ENCODE measurements at regions not wholly inside any gene's neighbourhood (a gene's known extent, or its start where the extent isn't known, plus 50 kb on each side); places are given as distances from the start of the nearest gene placed in this dataset.

- H3K27me3 ChIP-seq (replicated peaks; ENCODE audit: insufficient read depth), result no peaks in the 10 kb centered on the region
- no peak overlapping the region for H2AFZ ChIP-seq
- WGBS, 2 experiments (ENCODE audit: low coverage in 1 of 2, low lambda C conversion rate in 2 of 2, missing lambda C conversion rate in 2 of 2), result 96 to 97% methylated on average over 6 of the region's 6 CpGs
- no peaks in the 10 kb centered on the region for H3K79me2 ChIP-seq (ENCODE audit: insufficient read depth)
- peaks cover 27% of the 10 kb centered on the region for H3K4me1 ChIP-seq (ENCODE audit: insufficient read depth)
- no peak overlapping the region for H3K27ac ChIP-seq
- H3K9ac ChIP-seq, result no peak overlapping the region
- DNase-seq, result no peak
- in situ Hi-C loops (cut with MboI), result no loop called here
- no peaks in the 10 kb centered on the region for H3K9me2 ChIP-seq (ENCODE audit: insufficient read depth)
- H4K20me1 ChIP-seq (ENCODE audit: insufficient read depth), result no peaks in the 10 kb centered on the region
- TF ChIP-seq EZH2phosphoT487 (IDR thresholded peaks at IDR 0.05; ENCODE audit: insufficient read depth, low read depth) (no peak), EZH2 (IDR thresholded peaks at IDR 0.05; ENCODE audit: insufficient read depth, poor library complexity, severe bottlenecking) (no peak)
- H3K4me3 ChIP-seq, result no peak overlapping the region
- no peaks in the 10 kb centered on the region for H3K9me3 ChIP-seq (ENCODE audit: low read depth)
- no peaks in the 10 kb centered on the region for H3K36me3 ChIP-seq (ENCODE audit: low read depth)
- H3K4me2 ChIP-seq (ENCODE audit: unreplicated experiment), result no peak overlapping the region
- peaks cover 11% of the 10 kb centered on the region; the same call in 1 of the 2 replicates for H3F3A ChIP-seq (ENCODE audit: insufficient read depth)
Observed at GRCh38 chr21:35573472-35574374, 486.6 kb downstream of the SETD4 start.

- Histone ChIP-seq H3F3A (ENCODE audit: insufficient read depth) (no peaks in the 10 kb centered on the region), H3K27ac (no peak overlapping the region), H3K79me2 (ENCODE audit: insufficient read depth) (no peaks in the 10 kb centered on the region), H2AFZ (no peak overlapping the region), H3K4me1 (ENCODE audit: insufficient read depth) (peaks cover 13% of the 10 kb centered on the region), H3K9ac (no peak overlapping the region), H3K9me2 (ENCODE audit: insufficient read depth) (no peaks in the 10 kb centered on the region), H3K27me3 (replicated peaks; ENCODE audit: insufficient read depth) (no peaks in the 10 kb centered on the region), H3K9me3 (ENCODE audit: low read depth) (no peaks in the 10 kb centered on the region), H3K36me3 (ENCODE audit: low read depth) (no peaks in the 10 kb centered on the region), H3K4me2 (ENCODE audit: unreplicated experiment) (no peak overlapping the region), H3K4me3 (no peak overlapping the region), H4K20me1 (ENCODE audit: insufficient read depth) (no peaks in the 10 kb centered on the region)
- in situ Hi-C loops (cut with MboI), result no loop called here
- WGBS, 2 experiments (ENCODE audit: low coverage in 1 of 2, low lambda C conversion rate in 2 of 2, missing lambda C conversion rate in 2 of 2), result 83 to 86% methylated on average over 7 of the region's 7 CpGs
- TF ChIP-seq EZH2phosphoT487 (IDR thresholded peaks at IDR 0.05; ENCODE audit: insufficient read depth, low read depth) (no peak), EZH2 (IDR thresholded peaks at IDR 0.05; ENCODE audit: insufficient read depth, poor library complexity, severe bottlenecking) (no peak)
- no peak for DNase-seq
Observed at GRCh38 chr21:35571910-35572309, 488.4 kb downstream of the SETD4 start.

DNA sequence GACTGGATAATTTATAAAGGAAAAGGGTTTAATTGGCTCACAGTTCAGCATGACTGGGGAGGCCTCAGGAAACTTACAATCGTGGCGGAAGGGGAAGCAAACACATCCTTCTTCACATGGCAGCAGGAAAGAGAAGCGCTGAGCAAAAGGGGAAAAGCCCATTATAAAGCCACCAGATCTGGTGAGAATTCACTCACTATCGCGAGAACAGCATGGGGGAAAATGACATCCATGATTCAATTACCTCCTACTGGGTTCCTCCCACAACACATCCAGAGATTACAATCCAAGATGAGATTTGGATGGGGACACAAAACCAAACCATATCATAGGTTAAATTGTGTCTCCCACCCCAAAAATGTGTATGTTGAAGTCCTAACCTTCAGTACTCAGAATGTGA lies 491.7 kb downstream of the SETD4 start:
- in situ Hi-C loops (cut with MboI), result no loop called here
- H3K27ac ChIP-seq, result no peak overlapping the region
- H3K4me1 ChIP-seq (ENCODE audit: insufficient read depth), result peaks cover 13% of the 10 kb centered on the region

GRCh38 chr21:35566874-35567273 lies 493.5 kb downstream of the SETD4 start:
- H3K27me3 ChIP-seq (replicated peaks; ENCODE audit: insufficient read depth), result no peaks in the 10 kb centered on the region
- no peak overlapping the region for H3K4me2 ChIP-seq (ENCODE audit: unreplicated experiment)
- no peak overlapping the region for H3K4me3 ChIP-seq
- no peaks in the 10 kb centered on the region for H3K9me2 ChIP-seq (ENCODE audit: insufficient read depth)
- no peak overlapping the region for H3K27ac ChIP-seq
- H3K36me3 ChIP-seq (ENCODE audit: low read depth), result no peaks in the 10 kb centered on the region
- H3K4me1 ChIP-seq (ENCODE audit: insufficient read depth), result peaks cover 22% of the 10 kb centered on the region
- H3K9ac ChIP-seq, result no peak overlapping the region
- no peaks in the 10 kb centered on the region for H3K9me3 ChIP-seq (ENCODE audit: low read depth)
- TF ChIP-seq EZH2phosphoT487 (IDR thresholded peaks at IDR 0.05; ENCODE audit: insufficient read depth, low read depth), result no peak
- no peak for TF ChIP-seq EZH2 (IDR thresholded peaks at IDR 0.05; ENCODE audit: insufficient read depth, poor library complexity, severe bottlenecking)
- no peak for DNase-seq
- no peaks in the 10 kb centered on the region for H3K79me2 ChIP-seq (ENCODE audit: insufficient read depth)
- in situ Hi-C loops (cut with MboI), result no loop called here
- no peak overlapping the region for H2AFZ ChIP-seq
- 91 to 95% methylated on average over 3 of the region's 3 CpGs for WGBS, 2 experiments (ENCODE audit: low coverage in 1 of 2, low lambda C conversion rate in 2 of 2, missing lambda C conversion rate in 2 of 2)
- H4K20me1 ChIP-seq (ENCODE audit: insufficient read depth), result no peaks in the 10 kb centered on the region
- H3F3A ChIP-seq (ENCODE audit: insufficient read depth), result peaks cover 17% of the 10 kb centered on the region

More for the DNA sequence above, 491.7 kb downstream of the SETD4 start:
- 80 to 83% methylated on average over 5 of the region's 5 CpGs for WGBS, 2 experiments (ENCODE audit: low coverage in 1 of 2, low lambda C conversion rate in 2 of 2, missing lambda C conversion rate in 2 of 2)
- Histone ChIP-seq H3F3A (ENCODE audit: insufficient read depth) (peaks cover 8% of the 10 kb centered on the region), H3K9me2 (ENCODE audit: insufficient read depth) (no peaks in the 10 kb centered on the region), H2AFZ (no peak overlapping the region), H3K9me3 (ENCODE audit: low read depth) (no peaks in the 10 kb centered on the region), H3K27me3 (replicated peaks; ENCODE audit: insufficient read depth) (no peaks in the 10 kb centered on the region), H3K79me2 (ENCODE audit: insufficient read depth) (no peaks in the 10 kb centered on the region), H3K4me3 (no peak overlapping the region), H3K36me3 (ENCODE audit: low read depth) (no peaks in the 10 kb centered on the region), H3K4me2 (ENCODE audit: unreplicated experiment) (no peak overlapping the region), H3K9ac (no peak overlapping the region), H4K20me1 (ENCODE audit: insufficient read depth) (no peaks in the 10 kb centered on the region)
- no peak for DNase-seq
- TF ChIP-seq EZH2 (IDR thresholded peaks at IDR 0.05; ENCODE audit: insufficient read depth, poor library complexity, severe bottlenecking) (no peak), EZH2phosphoT487 (IDR thresholded peaks at IDR 0.05; ENCODE audit: insufficient read depth, low read depth) (no peak)
